Activated T-cell treated with anti-CD3 and anti-CD28 coated beads, Interleukin-2, amount 50 U/mL, for 24 hours (primary cell): ENCODE measurements at regions not wholly inside any gene's neighbourhood (a gene's known extent, or its start where the extent isn't known, plus 50 kb on each side); places are given as distances from the start of the nearest gene placed in this dataset.

Experiments
- DNase-seq: peaks from one replicate; pipeline ENCODE4 v3.0.0-alpha.2; 2020
- H3K27ac Mint-ChIP-seq: 2 replicates; pipeline ENCODE4 v1.8.0; 2020; ENCODE audit warnings: mild to moderate bottlenecking, mixed read lengths
- H3K27me3 Mint-ChIP-seq: 2 replicates; pipeline ENCODE4 v1.8.0; 2020; ENCODE audit warnings: mixed read lengths
- H3K36me3 Mint-ChIP-seq: 2 replicates; pipeline ENCODE4 v1.8.0; 2020; ENCODE audit warnings: low read depth, mixed read lengths
- H3K4me1 Mint-ChIP-seq: 2 replicates; pipeline ENCODE4 v1.8.0; 2020; ENCODE audit warnings: low read depth, mixed read lengths
- H3K4me3 Mint-ChIP-seq: 2 replicates; pipeline ENCODE4 v1.8.0; 2020; ENCODE audit warnings: mild to moderate bottlenecking, moderate library complexity, mixed read lengths
- H3K9me3 Mint-ChIP-seq: 2 replicates; pipeline ENCODE4 v1.8.0; 2020; ENCODE audit warnings: mixed read lengths

DNA sequence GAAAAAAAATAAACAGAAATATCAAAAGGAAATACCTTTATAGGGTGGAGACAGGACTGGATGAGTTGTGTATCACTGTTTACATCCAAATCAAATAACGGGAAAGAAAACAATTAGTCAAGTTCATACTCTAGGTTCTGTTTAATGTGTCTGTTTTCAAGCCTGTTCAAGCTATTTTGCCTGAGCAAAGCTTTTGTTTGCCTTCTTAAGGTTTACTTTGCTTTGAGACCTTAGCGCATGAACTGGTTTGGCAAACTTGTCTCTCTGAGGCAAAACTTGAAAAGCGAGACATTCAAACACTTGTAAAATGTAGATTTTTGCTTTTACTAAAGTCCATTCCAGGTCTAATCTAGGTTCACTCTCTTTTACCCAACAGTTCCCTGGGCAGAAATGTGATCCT lies 174.1 kb upstream of the RFX3 start:
- Mint-ChIP-seq H3K36me3 (no peaks in the 10 kb centered on the region), H3K27me3 (peaks cover 49% of the 10 kb centered on the region), H3K27ac (no peak overlapping the region), H3K4me3 (no peak overlapping the region), H3K4me1 (no peaks in the 10 kb centered on the region), H3K9me3 (no peaks in the 10 kb centered on the region)
- DNase-seq, result no peak

DNA sequence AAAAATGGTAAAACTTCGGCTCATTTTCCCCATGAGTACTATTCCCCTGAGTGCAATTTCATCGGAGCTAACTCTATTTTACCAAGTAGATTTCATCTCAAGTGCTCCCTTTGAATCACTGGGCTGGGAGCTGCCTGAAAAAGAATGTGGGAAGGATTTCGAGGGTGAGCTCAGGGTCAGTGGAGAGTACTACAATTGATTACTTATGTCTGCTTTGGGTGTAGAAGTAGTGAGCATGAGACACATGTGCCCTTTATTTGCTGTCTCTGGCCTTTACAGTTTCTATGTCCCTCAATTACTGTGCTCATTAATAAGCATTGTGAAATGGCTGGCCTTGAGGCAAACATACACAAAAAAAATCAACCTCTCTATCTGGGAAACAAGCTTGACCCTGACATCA lies 172.7 kb upstream of the RFX3 start:
- no peak overlapping the region for H3K4me3 Mint-ChIP-seq
- H3K36me3 Mint-ChIP-seq, result no peaks in the 10 kb centered on the region
- peaks cover 48% of the 10 kb centered on the region for H3K27me3 Mint-ChIP-seq
- H3K9me3 Mint-ChIP-seq, result no peaks in the 10 kb centered on the region
- no peaks in the 10 kb centered on the region for H3K4me1 Mint-ChIP-seq
- no peak overlapping the region for H3K27ac Mint-ChIP-seq
- no peak for DNase-seq

DNA sequence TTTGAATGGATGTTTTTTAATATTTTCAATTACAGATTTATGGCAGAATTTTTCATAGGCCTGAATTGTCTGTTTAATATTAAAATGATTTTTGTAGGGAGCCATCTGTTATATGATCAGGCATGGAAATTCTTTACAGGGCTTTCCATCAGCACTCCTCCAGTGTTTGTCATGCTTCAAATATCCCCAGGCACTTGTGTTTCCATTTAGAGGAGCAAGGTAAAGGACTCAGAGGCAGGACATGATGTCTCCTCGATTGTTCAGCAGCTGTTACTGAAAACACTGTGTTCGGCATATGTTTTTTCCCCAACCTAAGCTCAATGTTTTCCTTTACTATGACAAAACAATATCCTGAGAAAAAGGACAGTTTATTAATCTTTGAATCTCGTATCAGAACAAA lies 172.3 kb upstream of the RFX3 start:
- H3K4me1 Mint-ChIP-seq, result no peaks in the 10 kb centered on the region

DNA sequence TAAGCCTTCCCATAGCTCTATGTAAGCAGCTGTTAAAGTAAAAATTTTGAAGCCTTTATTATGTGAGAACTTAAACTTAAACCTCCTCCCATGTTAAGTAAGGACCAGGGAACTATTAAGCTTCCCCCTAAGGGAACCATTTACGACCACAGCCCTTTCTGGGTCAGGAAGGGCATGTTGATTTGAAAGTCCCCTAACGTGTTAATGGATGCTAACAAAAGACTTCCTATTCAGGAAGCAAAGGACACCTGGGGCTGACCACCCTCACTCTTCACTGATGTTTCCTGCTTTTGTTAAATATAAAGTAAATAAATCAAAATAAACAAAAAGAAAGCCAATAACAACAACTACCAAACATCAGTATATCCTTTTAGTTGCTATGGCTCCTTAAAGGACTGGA lies 170.6 kb upstream of the RFX3 start:
- no peak overlapping the region for H3K4me3 Mint-ChIP-seq
- no peaks in the 10 kb centered on the region for H3K4me1 Mint-ChIP-seq
- DNase-seq, result no peak
- no peaks in the 10 kb centered on the region for H3K36me3 Mint-ChIP-seq
- no peak overlapping the region for H3K27ac Mint-ChIP-seq
- peaks cover 35% of the 10 kb centered on the region for H3K27me3 Mint-ChIP-seq
- H3K9me3 Mint-ChIP-seq, result no peaks in the 10 kb centered on the region

More for the DNA sequence above, 172.3 kb upstream of the RFX3 start:
- Mint-ChIP-seq H3K4me3 (no peak overlapping the region), H3K27me3 (peaks cover 44% of the 10 kb centered on the region), H3K9me3 (no peaks in the 10 kb centered on the region), H3K36me3 (no peaks in the 10 kb centered on the region), H3K27ac (no peak overlapping the region)
- DNase-seq, result no peak

DNA sequence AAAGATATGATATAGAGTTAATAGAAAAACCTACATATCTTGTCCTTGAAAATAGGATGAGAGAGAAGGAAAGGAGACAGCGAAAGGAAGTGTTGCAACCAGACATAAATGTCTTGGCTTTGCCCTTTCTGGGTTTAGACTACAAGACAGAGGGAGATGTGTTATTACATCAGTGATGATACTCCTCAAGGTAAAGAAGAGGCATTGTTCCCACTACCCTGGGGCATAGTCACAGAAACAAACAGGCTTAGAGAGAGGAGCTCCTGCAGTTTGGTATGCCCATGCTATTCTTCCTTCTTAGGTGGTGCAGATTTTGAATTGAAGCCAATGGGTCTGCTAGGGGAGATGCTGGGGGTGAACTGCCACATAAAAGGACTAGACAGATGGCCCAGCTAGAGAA lies 166.8 kb upstream of the RFX3 start:
- no peaks in the 10 kb centered on the region for H3K4me1 Mint-ChIP-seq
- H3K36me3 Mint-ChIP-seq, result no peaks in the 10 kb centered on the region
- peaks cover 13% of the 10 kb centered on the region for H3K27me3 Mint-ChIP-seq
- no peak overlapping the region for H3K4me3 Mint-ChIP-seq
- H3K9me3 Mint-ChIP-seq, result no peaks in the 10 kb centered on the region
- no peak for DNase-seq
- no peak overlapping the region for H3K27ac Mint-ChIP-seq

DNA sequence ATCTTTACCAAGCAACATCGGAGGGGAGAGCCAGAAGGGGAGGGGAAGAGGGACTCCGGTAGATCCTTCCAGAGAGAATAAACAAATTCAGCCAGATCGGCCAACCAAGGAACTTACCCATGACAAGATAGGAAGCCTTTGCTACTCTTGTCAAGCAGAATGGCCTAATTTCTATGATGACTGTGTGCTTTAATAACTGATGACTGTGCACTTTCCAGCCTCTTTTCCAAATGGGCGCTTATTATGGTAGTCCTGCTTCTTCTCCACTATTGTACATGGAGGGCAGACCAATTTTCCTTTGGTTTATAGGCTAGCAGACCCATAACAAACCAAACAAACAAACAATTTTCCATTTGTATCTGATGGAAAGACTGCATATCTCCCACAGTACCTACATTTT lies 163.8 kb upstream of the RFX3 start:
- peaks cover 8% of the 10 kb centered on the region for H3K27me3 Mint-ChIP-seq
- no peak overlapping the region for H3K27ac Mint-ChIP-seq
- no peaks in the 10 kb centered on the region for H3K9me3 Mint-ChIP-seq
- H3K4me3 Mint-ChIP-seq, result no peak overlapping the region
- H3K36me3 Mint-ChIP-seq, result no peaks in the 10 kb centered on the region
- no peak for DNase-seq
- no peaks in the 10 kb centered on the region for H3K4me1 Mint-ChIP-seq

DNA sequence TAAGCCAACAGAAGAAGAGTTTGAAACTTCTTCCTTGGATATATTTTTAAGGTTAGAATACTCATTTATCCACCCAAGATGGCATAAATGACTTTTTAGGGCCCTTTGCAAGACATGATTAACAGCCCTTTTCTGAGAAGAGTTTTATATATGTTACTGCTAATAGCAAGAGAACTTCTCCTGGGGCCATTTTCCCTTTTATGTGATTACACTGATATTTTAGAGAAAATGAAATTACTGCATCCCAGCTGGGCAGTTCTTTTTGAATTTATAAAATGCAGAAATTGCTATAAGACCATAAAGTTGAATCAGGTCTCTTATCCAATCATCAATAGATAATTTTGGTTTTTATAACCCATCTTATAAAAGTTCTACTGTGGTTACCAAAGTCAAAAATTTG lies 161.3 kb upstream of the RFX3 start:
- H3K36me3 Mint-ChIP-seq, result no peaks in the 10 kb centered on the region
- H3K27ac Mint-ChIP-seq, result no peak overlapping the region
- no peak overlapping the region for H3K4me3 Mint-ChIP-seq

DNA sequence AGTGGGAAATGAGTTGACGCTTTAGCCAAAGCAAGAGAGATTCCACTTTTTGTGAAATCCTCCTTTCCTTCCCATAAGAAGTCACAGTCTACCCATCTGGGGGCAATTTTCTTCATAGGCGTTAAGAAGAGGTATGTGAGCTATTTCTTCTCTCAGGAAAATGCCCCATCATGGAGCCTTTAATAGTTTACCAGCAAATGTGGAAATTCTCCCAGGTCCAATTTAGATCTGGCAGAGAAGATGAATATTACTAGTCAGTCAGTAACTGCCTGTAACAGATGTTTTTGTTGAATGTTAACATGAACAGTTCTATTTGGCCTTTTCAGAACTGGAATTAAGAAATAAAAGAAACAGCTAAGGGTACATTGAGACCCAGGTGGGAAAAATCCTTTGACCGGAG lies 156.4 kb upstream of the RFX3 start:
- H3K36me3 Mint-ChIP-seq, result no peaks in the 10 kb centered on the region
- no peaks in the 10 kb centered on the region for H3K9me3 Mint-ChIP-seq
- no peaks in the 10 kb centered on the region for H3K4me1 Mint-ChIP-seq
- no peak overlapping the region for H3K4me3 Mint-ChIP-seq
- no peak overlapping the region for H3K27ac Mint-ChIP-seq
- no peaks in the 10 kb centered on the region for H3K27me3 Mint-ChIP-seq
- DNase-seq, result no peak

More for the DNA sequence above, 161.3 kb upstream of the RFX3 start:
- Mint-ChIP-seq H3K9me3 (no peaks in the 10 kb centered on the region), H3K27me3 (peaks cover 2% of the 10 kb centered on the region), H3K4me1 (no peaks in the 10 kb centered on the region)
- DNase-seq, result no peak

DNA sequence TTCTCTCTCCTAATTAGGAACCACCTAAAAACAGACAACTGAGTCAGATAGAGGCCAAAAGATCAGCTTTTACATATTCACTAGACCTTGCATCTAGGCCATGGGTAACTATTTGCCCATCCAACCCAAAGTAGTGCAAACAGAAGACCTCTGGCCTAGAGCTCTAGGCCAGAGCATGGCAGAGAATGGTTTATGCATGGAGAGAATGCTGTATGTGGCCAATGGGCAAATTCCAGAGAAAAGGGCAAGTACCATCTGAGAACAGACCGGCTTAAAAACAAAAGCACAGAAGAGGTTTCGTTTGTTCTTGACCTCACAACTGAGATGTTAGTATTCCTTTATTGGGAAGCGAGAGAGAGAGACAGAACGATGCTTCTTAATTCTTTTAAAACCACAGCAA lies 151.7 kb upstream of the RFX3 start:
- no peak overlapping the region for H3K4me3 Mint-ChIP-seq
- H3K36me3 Mint-ChIP-seq, result no peaks in the 10 kb centered on the region
- no peak overlapping the region for H3K27ac Mint-ChIP-seq
- DNase-seq, result no peak
- H3K27me3 Mint-ChIP-seq, result no peaks in the 10 kb centered on the region
- no peaks in the 10 kb centered on the region for H3K4me1 Mint-ChIP-seq
- no peaks in the 10 kb centered on the region for H3K9me3 Mint-ChIP-seq

DNA sequence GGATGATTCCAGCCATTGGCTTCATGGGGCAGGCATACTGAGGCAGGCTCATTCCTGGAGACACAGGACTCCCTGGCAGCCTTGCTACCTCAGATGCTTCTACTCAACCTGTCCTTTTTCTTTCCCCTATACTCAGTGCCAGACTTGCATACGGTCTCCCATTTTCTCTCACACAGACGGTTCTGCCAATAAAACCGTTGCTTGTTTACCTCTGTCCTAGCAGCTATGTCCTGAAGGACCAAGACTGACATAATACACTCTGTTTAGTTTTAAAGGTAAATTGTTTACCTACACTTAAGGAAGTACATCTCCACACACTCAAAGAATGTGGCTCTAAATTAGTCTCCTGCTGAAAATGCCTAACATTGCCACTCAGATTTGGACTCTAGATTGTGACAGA lies 151.0 kb upstream of the RFX3 start:
- DNase-seq, result no peak
- H3K27me3 Mint-ChIP-seq, result no peaks in the 10 kb centered on the region
- H3K4me3 Mint-ChIP-seq, result no peak overlapping the region
- no peak overlapping the region for H3K27ac Mint-ChIP-seq
- no peaks in the 10 kb centered on the region for H3K4me1 Mint-ChIP-seq
- H3K36me3 Mint-ChIP-seq, result no peaks in the 10 kb centered on the region
- no peaks in the 10 kb centered on the region for H3K9me3 Mint-ChIP-seq

DNA sequence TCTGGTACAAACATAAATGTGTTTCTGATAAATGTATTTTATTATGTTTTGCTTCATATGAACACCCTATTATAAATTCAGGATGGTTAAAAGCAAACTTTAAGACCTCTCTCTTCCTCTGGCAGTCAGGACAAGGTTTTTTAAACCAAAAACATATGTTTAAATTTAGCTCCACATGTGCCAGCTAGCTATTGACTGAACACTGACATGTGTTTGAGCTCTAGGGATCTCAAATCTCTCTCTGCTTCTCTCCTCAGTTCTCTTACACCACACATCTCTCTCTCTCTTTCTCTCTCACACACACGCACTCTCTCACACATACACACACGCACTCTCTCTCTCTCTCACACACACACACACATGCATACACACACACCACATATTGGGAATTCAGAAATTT lies 150.1 kb upstream of the RFX3 start:
- Mint-ChIP-seq H3K4me1 (no peaks in the 10 kb centered on the region), H3K27ac (no peak overlapping the region), H3K4me3 (no peak overlapping the region), H3K9me3 (no peaks in the 10 kb centered on the region), H3K36me3 (no peaks in the 10 kb centered on the region), H3K27me3 (no peaks in the 10 kb centered on the region)
- DNase-seq, result no peak

DNA sequence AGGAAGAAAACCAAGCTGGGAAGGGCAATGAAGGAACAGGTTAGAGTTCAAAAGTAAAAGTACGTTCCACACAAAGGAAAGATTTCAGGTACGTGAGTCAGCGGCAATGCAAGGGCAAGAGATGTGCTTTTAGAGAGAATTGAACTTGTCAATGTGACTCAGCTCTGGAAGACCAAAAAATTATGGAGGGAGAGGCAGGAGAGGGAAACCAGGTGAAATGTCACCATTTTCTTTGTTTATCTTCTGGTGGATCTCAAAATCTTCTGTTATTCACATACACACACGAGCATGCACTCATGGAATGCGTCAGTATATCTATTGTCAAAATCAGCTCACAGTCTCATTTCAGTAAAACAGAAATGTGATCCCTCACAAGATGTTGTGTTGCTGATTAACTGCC lies 148.8 kb upstream of the RFX3 start:
- H3K36me3 Mint-ChIP-seq, result no peaks in the 10 kb centered on the region
- H3K4me3 Mint-ChIP-seq, result no peak overlapping the region
- H3K4me1 Mint-ChIP-seq, result no peaks in the 10 kb centered on the region
- no peaks in the 10 kb centered on the region for H3K27me3 Mint-ChIP-seq
- H3K27ac Mint-ChIP-seq, result no peak overlapping the region
- H3K9me3 Mint-ChIP-seq, result no peaks in the 10 kb centered on the region
- no peak for DNase-seq

DNA sequence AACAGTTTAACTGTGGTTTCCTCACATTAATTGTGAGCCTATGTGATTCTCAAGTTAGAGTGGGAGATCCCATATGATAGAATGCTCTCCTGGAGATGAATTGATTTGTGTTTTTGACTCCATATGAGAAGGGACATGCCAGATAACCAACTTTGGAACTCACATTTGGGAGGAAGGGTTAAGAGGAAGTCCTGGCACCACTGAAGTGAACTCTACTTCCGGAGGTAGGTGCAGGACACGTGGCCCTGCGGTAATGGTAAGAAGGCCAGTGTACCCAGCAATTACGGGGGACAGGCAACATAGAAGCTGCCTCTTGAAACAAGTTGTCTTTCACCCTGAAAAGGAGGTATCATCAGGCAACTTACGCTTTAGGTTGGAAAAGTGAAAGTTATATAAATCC lies 146.6 kb upstream of the RFX3 start:
- Mint-ChIP-seq H3K4me1 (no peaks in the 10 kb centered on the region), H3K27ac (no peak overlapping the region), H3K36me3 (no peaks in the 10 kb centered on the region), H3K4me3 (no peak overlapping the region), H3K27me3 (no peaks in the 10 kb centered on the region), H3K9me3 (no peaks in the 10 kb centered on the region)
- no peak for DNase-seq

DNA sequence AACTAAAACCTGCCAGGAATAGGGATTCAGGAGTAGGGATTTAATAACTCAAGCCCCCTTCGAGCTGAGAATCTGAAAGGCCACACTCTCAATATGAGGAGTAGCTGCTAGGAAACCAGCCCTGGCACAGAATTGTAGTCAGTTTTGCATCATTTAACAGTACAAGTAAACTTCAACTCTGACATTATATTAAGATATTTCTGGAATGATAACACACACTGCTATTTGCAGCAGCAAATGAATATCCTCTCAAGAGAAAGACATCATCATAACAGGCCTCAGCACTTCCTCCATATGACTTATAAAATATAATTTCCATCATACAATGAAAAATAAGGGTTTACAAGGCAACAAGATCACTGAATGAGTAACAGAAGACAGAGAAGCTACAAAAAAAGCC lies 138.2 kb upstream of the RFX3 start:
- Mint-ChIP-seq H3K4me3 (no peak overlapping the region), H3K27me3 (no peaks in the 10 kb centered on the region), H3K9me3 (no peaks in the 10 kb centered on the region), H3K4me1 (no peaks in the 10 kb centered on the region), H3K27ac (no peak overlapping the region), H3K36me3 (no peaks in the 10 kb centered on the region)
- DNase-seq, result no peak

DNA sequence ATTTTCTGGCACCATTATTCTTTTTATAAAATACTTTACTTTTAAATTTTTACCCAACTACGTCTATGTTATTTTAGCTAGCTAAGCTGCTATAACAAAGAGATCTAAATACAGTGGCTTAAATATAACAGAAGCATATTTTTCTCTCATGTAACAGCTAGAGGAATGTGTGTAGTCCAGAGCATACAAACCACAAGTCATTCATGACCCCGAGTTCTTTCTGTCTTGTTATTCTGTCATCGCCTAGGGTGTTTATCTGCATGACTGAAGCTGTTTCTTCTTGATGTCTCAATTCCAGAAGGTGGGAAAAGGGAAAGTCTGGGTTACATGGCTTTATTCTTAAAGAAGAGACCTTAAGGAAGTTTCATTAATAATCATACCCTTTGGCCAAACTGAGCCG lies 136.9 kb upstream of the RFX3 start:
- H3K27ac Mint-ChIP-seq, result no peak overlapping the region
- H3K4me3 Mint-ChIP-seq, result no peak overlapping the region
- H3K27me3 Mint-ChIP-seq, result no peaks in the 10 kb centered on the region
- H3K4me1 Mint-ChIP-seq, result no peaks in the 10 kb centered on the region
- H3K36me3 Mint-ChIP-seq, result no peaks in the 10 kb centered on the region
- no peaks in the 10 kb centered on the region for H3K9me3 Mint-ChIP-seq
- no peak for DNase-seq

DNA sequence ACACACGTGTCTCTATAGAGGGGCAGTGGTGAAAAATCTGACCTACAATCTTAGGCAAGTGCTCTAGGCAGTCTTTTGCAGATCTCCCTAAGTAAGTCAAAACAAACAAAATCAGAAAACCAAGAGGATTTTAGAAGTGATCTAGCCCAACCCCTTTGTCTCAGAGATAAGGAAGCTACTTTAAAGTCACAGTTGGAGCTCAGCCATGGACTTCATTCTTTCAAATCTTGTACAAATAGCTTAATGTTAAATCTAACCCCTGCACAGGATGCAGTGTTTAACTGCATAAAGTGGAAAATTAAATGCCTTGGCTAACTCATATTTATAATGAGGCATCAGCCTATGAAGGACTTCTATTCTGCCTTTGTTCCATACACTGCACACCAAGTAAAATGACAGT lies 135.1 kb upstream of the RFX3 start:
- Mint-ChIP-seq H3K4me3 (no peak overlapping the region), H3K27ac (no peak overlapping the region), H3K9me3 (no peaks in the 10 kb centered on the region), H3K36me3 (no peaks in the 10 kb centered on the region), H3K4me1 (no peaks in the 10 kb centered on the region), H3K27me3 (no peaks in the 10 kb centered on the region)
- DNase-seq, result no peak
